ENCODE measurements at regions not wholly inside any gene's neighbourhood (a gene's known extent, or its start where the extent isn't known, plus 50 kb on each side); places are given as distances from the start of the nearest gene placed in this dataset.

GRCh38 chr10:21308018-21308417, 217.5 kb downstream of the SKIDA1 start:
- no peak for TF ChIP-seq CTCF (IDR thresholded peaks at IDR 0.05)
- TF ChIP-seq POLR2A (IDR thresholded peaks at IDR 0.05): no peak

Data from Peyer's patch (tissue), 4 donors.